A549 (cell line): ENCODE measurements at regions not wholly inside any gene's neighbourhood (a gene's known extent, or its start where the extent isn't known, plus 50 kb on each side); places are given as distances from the start of the nearest gene placed in this dataset.

ENCODE experiments used
- ATAC-seq, 2 experiments: fragments of 200-7000 bp in 1 of 2; fragments of >200 bp in 1 of 2; cut with Nextera tagmentation in 1 of 2; cut with Tn5 transposase in 1 of 2; 3 replicates each; pipeline versions ENCODE4 v1.8.0 to v1.9.1; 2018 to 2020; ENCODE audit warnings: mild to moderate bottlenecking in 1 of 2, moderate library complexity in 1 of 2
- CTCF ChIA-PET: fragments of 300-600 bp; sonication (Branson Sonifier 250); formaldehyde crosslinking; extraction: SDS; loops from one replicate; lab custom pipeline; 2021; ENCODE audit warnings: antibody characterized with exemption, inconsistent platforms; lab: Yijun Ruan, JAX
- POLR2A ChIA-PET: fragments of 350-600 bp; formaldehyde crosslinking; extraction: SDS; loops from one replicate; lab custom pipeline; 2021; ENCODE audit warnings: antibody characterized with exemption, inconsistent platforms; lab: Yijun Ruan, JAX
- DNase-seq, 2 experiments: peaks; one replicate each; pipeline versions ENCODE4 v3.0.0 to v3.0.0-alpha.2; 2011 to 2016; ENCODE audit warnings: low read depth in 1 of 2, low spot score in 1 of 2
- FAIRE-seq: peaks from 2 replicates; lab custom pipeline; 2011; peaks lifted over from hg19 to GRCh38; lab: Jason Lieb, UNC
- H3K27ac ChIP-seq, 2 experiments: fragments of >200 bp; sonication (Bioruptor Twin); formaldehyde crosslinking; 3 replicates each; pipeline ENCODE4 v1.5.1; 2016 to 2017
- H3K4me1 ChIP-seq: fragments of >200 bp; sonication (Bioruptor Twin); formaldehyde crosslinking; 3 replicates; pipeline ENCODE4 v1.6.1; 2016
- H3K4me2 ChIP-seq: fragments of >200 bp; sonication (Bioruptor Twin); formaldehyde crosslinking; 3 replicates; pipeline ENCODE4 v1.6.1; 2016
- H3K4me3 ChIP-seq: fragments of >200 bp; sonication (Bioruptor Twin); formaldehyde crosslinking; 3 replicates; pipeline ENCODE4 v1.5.1; 2016
- H3K9me3 ChIP-seq: fragments of >200 bp; sonication (Bioruptor Twin); formaldehyde crosslinking; 3 replicates; pipeline ENCODE4 v1.6.1; 2016
- BHLHE40 ChIP-seq: IDR thresholded peaks from 2 replicates; pipeline ENCODE4 v1.6.1; 2012; ENCODE audit warnings: low read depth, low read length, inconsistent platforms
- CEBPB ChIP-seq, 2 experiments: fragments of >200 bp in 1 of 2; sonication (Bioruptor Twin) in 1 of 2; formaldehyde crosslinking in 1 of 2; IDR thresholded peaks; 2 replicates each; pipeline ENCODE4 v1.6.1; 2012 to 2016
- CHD2 ChIP-seq: fragments of 150-350 bp; IDR thresholded peaks from 2 replicates; pipeline ENCODE4 v1.6.1; 2014; ENCODE audit warnings: low read length; ENCODE audit not compliant: partially characterized antibody
- EP300 ChIP-seq, 2 experiments: fragments of >200 bp; sonication (Bioruptor Twin); formaldehyde crosslinking; IDR thresholded peaks; 2 replicates in 1 of 2; 3 replicates in 1 of 2; pipeline ENCODE4 v1.6.1; 2016 to 2017
- FOSB ChIP-seq: fragments of 250-450 bp; sonication (Bioruptor Pico); IDR thresholded peaks from 2 replicates; pipeline ENCODE4 v1.5.0; 2020; ENCODE audit warnings: mild to moderate bottlenecking, moderate library complexity
- HOXA7 ChIP-seq: fragments of 250-450 bp; sonication (Bioruptor Pico); IDR thresholded peaks from 2 replicates; pipeline ENCODE4 v1.5.0; 2020; ENCODE audit warnings: mild to moderate bottlenecking, moderate library complexity
- HOXB13 ChIP-seq: fragments of 250-450 bp; sonication (Bioruptor Pico); IDR thresholded peaks from 2 replicates; pipeline ENCODE4 v1.5.0; 2020; ENCODE audit warnings: low read depth, mild to moderate bottlenecking, moderate library complexity
- HOXB5 ChIP-seq: fragments of 250-450 bp; sonication (Bioruptor Pico); IDR thresholded peaks from 2 replicates; pipeline ENCODE4 v1.5.0; 2020; ENCODE audit warnings: mild to moderate bottlenecking, moderate library complexity
- JUNB ChIP-seq: fragments of >200 bp; sonication (Bioruptor Twin); formaldehyde crosslinking; IDR thresholded peaks from 2 replicates; pipeline ENCODE4 v1.6.1; 2016
- KDM1A ChIP-seq: fragments of 200-600 bp; sonication (generic); IDR thresholded peaks from 2 replicates; pipeline ENCODE4 v1.6.1; 2016; ENCODE audit warnings: low read depth, mild to moderate bottlenecking
- MAZ ChIP-seq: fragments of 150-350 bp; IDR thresholded peaks from 2 replicates; pipeline ENCODE4 v1.6.1; 2014; ENCODE audit warnings: antibody characterized with exemption, low read depth, low read length, borderline replicate concordance
- MYC ChIP-seq: IDR thresholded peaks from 2 replicates; pipeline ENCODE4 v1.6.1; 2012; ENCODE audit warnings: mild to moderate bottlenecking, inconsistent platforms, low read length, improper control_type of control experiment, borderline replicate concordance
- NPAS2 ChIP-seq: fragments of 250-450 bp; sonication (Bioruptor Pico); IDR thresholded peaks from 2 replicates; pipeline ENCODE4 v1.8.0; 2022; ENCODE audit warnings: mild to moderate bottlenecking, moderate library complexity, borderline replicate concordance
- PHF8 ChIP-seq: fragments of 200-600 bp; sonication (generic); IDR thresholded peaks from 2 replicates; pipeline ENCODE4 v1.6.1; 2016; ENCODE audit warnings: low read depth, mild to moderate bottlenecking, antibody characterized with exemption, moderate library complexity, borderline replicate concordance
- POLR2A ChIP-seq: IDR thresholded peaks from 2 replicates; pipeline ENCODE4 v1.6.1; 2012; ENCODE audit warnings: mild to moderate bottlenecking, low read length
- RAD21 ChIP-seq, 2 experiments: fragments of >200 bp in 1 of 2; sonication (Bioruptor Twin) in 1 of 2; formaldehyde crosslinking in 1 of 2; IDR thresholded peaks in 1 of 2; conservative IDR thresholded peaks in 1 of 2; 2 replicates in 1 of 2; 3 replicates in 1 of 2; pipeline ENCODE4 v1.6.1; 2012 to 2018; ENCODE audit warnings: inconsistent platforms in 1 of 2
- ZFP36 ChIP-seq: fragments of 450-650 bp; IDR thresholded peaks from 2 replicates; pipeline ENCODE4 v1.6.1; 2014; ENCODE audit warnings: borderline replicate concordance; ENCODE audit not compliant: partially characterized antibody
- ZNF302 ChIP-seq: fragments of 250-450 bp; sonication (Bioruptor Pico); IDR thresholded peaks from 2 replicates; pipeline ENCODE4 v1.9.0; 2021; ENCODE audit warnings: inconsistent platforms, mild to moderate bottlenecking, moderate library complexity
- ZSCAN20 ChIP-seq: fragments of 250-450 bp; sonication (Bioruptor Pico); IDR thresholded peaks from 2 replicates; pipeline ENCODE4 v1.8.0; 2022; ENCODE audit warnings: mild to moderate bottlenecking, moderate library complexity
- WGBS: methylation state at CpG from one replicate; pipeline ENCODE4 v1.1.6; 2017; ENCODE audit errors: missing lambda C conversion rate; 5-methylcytosine and 5-hydroxymethylcytosine counted together
- TF ChIP-seq, protein P1 (sequence below): fragments of 450-650 bp; IDR thresholded peaks from 2 replicates; pipeline ENCODE4 v1.6.1; 2014; ENCODE audit warnings: antibody characterized with exemption
- TF ChIP-seq, protein P2 (sequence below): fragments of 200-600 bp; sonication (generic); IDR thresholded peaks from 2 replicates; pipeline ENCODE4 v1.6.1; 2016; ENCODE audit warnings: antibody characterized with exemption, mild to moderate bottlenecking, moderate library complexity

DNA sequence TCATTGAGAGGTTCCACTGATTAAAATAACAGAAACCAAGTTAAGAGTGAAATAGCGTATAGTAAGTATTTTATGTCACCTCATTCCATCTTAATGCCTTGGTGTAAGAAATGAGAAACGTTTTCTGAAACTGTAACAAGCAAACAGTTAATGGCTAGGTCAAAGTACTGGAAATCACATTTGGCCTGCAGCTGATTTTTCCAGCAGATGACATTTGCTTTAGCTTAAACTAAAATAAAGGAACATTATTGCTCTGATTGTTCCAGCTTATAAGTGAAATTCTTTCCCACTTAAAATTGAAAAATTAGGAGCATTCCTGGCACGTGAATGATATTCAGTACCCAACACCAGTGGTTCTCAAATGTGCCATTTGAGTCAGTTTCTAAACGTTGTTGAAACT is 213.6 kb upstream of the DPP6 start:
- DNase-seq (no peak), ATAC-seq (no peak), FAIRE-seq (no peak)
- Histone ChIP-seq H3K4me2 (no peak overlapping the region), H3K4me3 (no peak overlapping the region), H3K27ac (no peak overlapping the region), H3K4me1 (no peaks in the 10 kb centered on the region), H3K9me3 (no peaks in the 10 kb centered on the region)
- TF ChIP-seq, protein P1, sequence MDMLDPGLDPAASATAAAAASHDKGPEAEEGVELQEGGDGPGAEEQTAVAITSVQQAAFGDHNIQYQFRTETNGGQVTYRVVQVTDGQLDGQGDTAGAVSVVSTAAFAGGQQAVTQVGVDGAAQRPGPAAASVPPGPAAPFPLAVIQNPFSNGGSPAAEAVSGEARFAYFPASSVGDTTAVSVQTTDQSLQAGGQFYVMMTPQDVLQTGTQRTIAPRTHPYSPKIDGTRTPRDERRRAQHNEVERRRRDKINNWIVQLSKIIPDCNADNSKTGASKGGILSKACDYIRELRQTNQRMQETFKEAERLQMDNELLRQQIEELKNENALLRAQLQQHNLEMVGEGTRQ = no peak
- TF ChIP-seq CHD2 (no peak), HOXA7 (CRISPR knock-in tag) (no peak), CEBPB (IDR thresholded peaks at IDR 0.05) (no peak), HOXB13 (CRISPR knock-in tag) (no peak), ZSCAN20 (CRISPR knock-in tag) (no peak), ZNF302 (CRISPR knock-in tag) (no peak), RAD21 (conservative IDR thresholded peaks at IDR 0.05 in 1 of 2, IDR thresholded peaks at IDR 0.05 in 1 of 2) (no peak), NPAS2 (CRISPR knock-in tag) (no peak)
- 4% methylated on average over 4 of the region's 4 CpGs for WGBS
- POLR2A ChIA-PET = no interaction called here
- CTCF ChIA-PET = interaction anchor here (0.7 kb wide), 1 partner anchor 10 kb away, joined by 3 read pairs; no protein-coding TSS in a partner anchor

DNA sequence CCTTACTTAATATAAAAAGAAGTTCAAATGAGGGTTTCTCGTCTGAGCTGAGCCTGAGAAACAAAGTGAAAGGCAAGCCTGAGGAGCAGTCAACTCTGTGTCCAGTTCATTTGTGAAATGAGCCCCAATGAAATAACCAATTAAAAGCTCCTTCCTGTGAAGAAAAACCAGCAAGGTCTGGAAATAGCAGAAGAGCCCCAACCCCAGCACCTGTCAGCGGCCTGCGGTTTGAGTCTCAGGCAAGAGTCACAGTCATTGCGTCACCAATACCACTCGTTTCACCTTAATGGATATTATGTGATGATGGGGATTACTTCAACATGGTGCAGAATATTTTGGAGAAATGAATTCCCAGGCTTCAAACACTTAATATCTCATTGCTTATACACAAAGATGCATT is 211.3 kb upstream of the DPP6 start:
- Histone ChIP-seq H3K4me3 (no peak overlapping the region), H3K4me1 (no peaks in the 10 kb centered on the region), H3K9me3 (no peaks in the 10 kb centered on the region), H3K27ac (no peak overlapping the region), H3K4me2 (no peak overlapping the region)
- WGBS = 37% methylated on average over 5 of the region's 5 CpGs
- ChIA-PET CTCF (no interaction called here), POLR2A (no interaction called here)
- no peak for TF ChIP-seq HOXB5 (CRISPR knock-in tag)
- no peak for TF ChIP-seq FOSB
- no peak for TF ChIP-seq RAD21 (conservative IDR thresholded peaks at IDR 0.05 in 1 of 2, IDR thresholded peaks at IDR 0.05 in 1 of 2)
- no peak for TF ChIP-seq PHF8
- FAIRE-seq = no peak
- no peak for ATAC-seq
- DNase-seq = no peak

DNA sequence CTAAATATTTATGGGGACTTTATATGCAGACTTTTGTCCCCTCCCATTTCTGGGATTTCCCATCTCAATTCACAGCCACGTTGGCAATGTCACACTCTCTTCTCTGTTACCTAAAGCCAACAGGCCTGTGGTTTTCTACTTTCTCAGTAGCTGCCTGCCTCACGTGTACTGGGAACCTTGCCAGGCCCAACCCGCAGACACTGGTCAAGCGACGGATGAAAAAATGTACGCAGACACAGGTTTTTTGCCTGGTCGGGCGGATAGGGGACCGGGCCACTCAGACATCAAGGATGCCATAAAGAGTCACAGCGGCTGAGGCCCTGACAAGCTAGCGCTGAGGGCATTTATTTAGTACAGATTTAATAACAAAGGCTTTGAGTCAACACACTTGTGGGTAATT is 204.4 kb upstream of the DPP6 start:
- DNase-seq (no peak), ATAC-seq (no peak), FAIRE-seq (no peak)
- 30% methylated on average over 11 of the region's 11 CpGs for WGBS
- CTCF ChIA-PET = no interaction called here
- H3K4me1 ChIP-seq = no peaks in the 10 kb centered on the region
- H3K9me3 ChIP-seq = no peaks in the 10 kb centered on the region
- TF ChIP-seq KDM1A = no peak
- TF ChIP-seq CEBPB (IDR thresholded peaks at IDR 0.05) = no peak
- TF ChIP-seq JUNB = no peak
- TF ChIP-seq POLR2A = no peak
- no peak for TF ChIP-seq EP300 (IDR thresholded peaks at IDR 0.05)
- TF ChIP-seq, protein P2, sequence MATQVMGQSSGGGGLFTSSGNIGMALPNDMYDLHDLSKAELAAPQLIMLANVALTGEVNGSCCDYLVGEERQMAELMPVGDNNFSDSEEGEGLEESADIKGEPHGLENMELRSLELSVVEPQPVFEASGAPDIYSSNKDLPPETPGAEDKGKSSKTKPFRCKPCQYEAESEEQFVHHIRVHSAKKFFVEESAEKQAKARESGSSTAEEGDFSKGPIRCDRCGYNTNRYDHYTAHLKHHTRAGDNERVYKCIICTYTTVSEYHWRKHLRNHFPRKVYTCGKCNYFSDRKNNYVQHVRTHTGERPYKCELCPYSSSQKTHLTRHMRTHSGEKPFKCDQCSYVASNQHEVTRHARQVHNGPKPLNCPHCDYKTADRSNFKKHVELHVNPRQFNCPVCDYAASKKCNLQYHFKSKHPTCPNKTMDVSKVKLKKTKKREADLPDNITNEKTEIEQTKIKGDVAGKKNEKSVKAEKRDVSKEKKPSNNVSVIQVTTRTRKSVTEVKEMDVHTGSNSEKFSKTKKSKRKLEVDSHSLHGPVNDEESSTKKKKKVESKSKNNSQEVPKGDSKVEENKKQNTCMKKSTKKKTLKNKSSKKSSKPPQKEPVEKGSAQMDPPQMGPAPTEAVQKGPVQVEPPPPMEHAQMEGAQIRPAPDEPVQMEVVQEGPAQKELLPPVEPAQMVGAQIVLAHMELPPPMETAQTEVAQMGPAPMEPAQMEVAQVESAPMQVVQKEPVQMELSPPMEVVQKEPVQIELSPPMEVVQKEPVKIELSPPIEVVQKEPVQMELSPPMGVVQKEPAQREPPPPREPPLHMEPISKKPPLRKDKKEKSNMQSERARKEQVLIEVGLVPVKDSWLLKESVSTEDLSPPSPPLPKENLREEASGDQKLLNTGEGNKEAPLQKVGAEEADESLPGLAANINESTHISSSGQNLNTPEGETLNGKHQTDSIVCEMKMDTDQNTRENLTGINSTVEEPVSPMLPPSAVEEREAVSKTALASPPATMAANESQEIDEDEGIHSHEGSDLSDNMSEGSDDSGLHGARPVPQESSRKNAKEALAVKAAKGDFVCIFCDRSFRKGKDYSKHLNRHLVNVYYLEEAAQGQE = no peak
- no peak for TF ChIP-seq FOSB
- no peak for TF ChIP-seq ZNF302 (CRISPR knock-in tag)
- no peak overlapping the region for H3K4me3 ChIP-seq
- no peak overlapping the region for H3K4me2 ChIP-seq
- H3K27ac ChIP-seq = no peak overlapping the region
- POLR2A ChIA-PET = no interaction called here

DNA sequence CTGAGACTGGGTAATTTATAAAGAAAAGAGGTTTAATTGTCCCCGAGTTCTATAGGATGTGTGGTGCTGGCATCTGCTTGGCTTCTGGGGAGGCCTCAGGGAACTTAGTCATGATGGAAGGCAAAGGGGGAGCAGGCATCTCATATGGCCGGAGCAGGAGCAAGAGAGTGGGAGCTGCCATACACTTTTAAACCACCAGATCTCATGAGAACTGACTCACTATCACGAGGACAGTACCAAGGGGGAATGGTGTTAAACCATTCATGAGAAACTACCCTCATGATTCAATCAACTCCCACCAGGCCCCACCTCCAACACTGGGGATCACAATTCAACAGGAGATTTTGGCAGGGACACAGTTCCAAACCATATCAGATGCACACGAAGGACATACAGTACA is 199.9 kb upstream of the DPP6 start:
- H3K9me3 ChIP-seq = no peaks in the 10 kb centered on the region
- no peak overlapping the region for H3K4me3 ChIP-seq
- FAIRE-seq (no peak), DNase-seq (no peak), ATAC-seq (no peak)
- no peak overlapping the region for H3K27ac ChIP-seq
- TF ChIP-seq BHLHE40 (no peak), RAD21 (conservative IDR thresholded peaks at IDR 0.05 in 1 of 2, IDR thresholded peaks at IDR 0.05 in 1 of 2) (no peak), ZNF302 (CRISPR knock-in tag) (no peak), MAZ (no peak), MYC (no peak), ZFP36 (no peak), CHD2 (no peak), HOXB5 (CRISPR knock-in tag) (no peak)
- TF ChIP-seq, protein P2 = no peak
- H3K4me2 ChIP-seq = no peak overlapping the region
- WGBS = 2% methylated on average over 4 of the region's 4 CpGs
- POLR2A ChIA-PET = no interaction called here
- H3K4me1 ChIP-seq = no peaks in the 10 kb centered on the region
- CTCF ChIA-PET = no interaction called here
